CD14-positive monocyte (primary cell): ENCODE measurements at regions not wholly inside any gene's neighbourhood (a gene's known extent, or its start where the extent isn't known, plus 50 kb on each side); places are given as distances from the start of the nearest gene placed in this dataset.
A peak's percentile ranks its signal among the peaks of the same experiment; 100 is the strongest.
"Not testable (repeated sequence)": the region's sequence is repeated elsewhere in the genome, so short reads cannot be mapped to it uniquely, and the experiment has no call there.

Source experiments
- DNase-seq, 3 donors: peaks; one replicate each; pipeline ENCODE4 v3.0.0-alpha.2; 2011 to 2022
- H2AFZ ChIP-seq: 2 replicates; pipeline ENCODE4 v1.6.0; 2012; ENCODE audit warnings: mild to moderate bottlenecking, low read depth, low read length, inconsistent platforms; ENCODE audit not compliant: insufficient read depth, poor library complexity, severe bottlenecking
- H3K27ac ChIP-seq, 2 donors: 1 replicate in 1 of 2; 2 replicates in 1 of 2; pipeline ENCODE4 v1.5.1; 2012 to 2013; ENCODE audit warnings: low read length in 2 of 2, control low read depth in 1 of 2, inconsistent platforms in 1 of 2, low read depth in 1 of 2, mild to moderate bottlenecking in 1 of 2
- H3K27me3 ChIP-seq, 2 donors: one replicate each; pipeline versions ENCODE4 v1.6.0 to v1.6.1; 2011 to 2013; ENCODE audit warnings: low read length in 2 of 2; ENCODE audit not compliant: control insufficient read depth in 2 of 2, insufficient read depth in 2 of 2
- H3K36me3 ChIP-seq, 2 donors: replicated peaks in 1 of 2; 1 replicate in 1 of 2; 2 replicates in 1 of 2; pipeline versions ENCODE4 v1.5.1 to v1.6.1; 2012 to 2013; ENCODE audit warnings: low read length in 2 of 2, control low read depth in 1 of 2, inconsistent platforms in 1 of 2, mild to moderate bottlenecking in 1 of 2; ENCODE audit not compliant: insufficient read depth in 2 of 2, control insufficient read depth in 1 of 2
- H3K4me1 ChIP-seq, 2 donors: 1 replicate in 1 of 2; 2 replicates in 1 of 2; pipeline versions ENCODE4 v1.5.1 to v1.6.1; 2012 to 2013; ENCODE audit warnings: low read length in 2 of 2, control low read depth in 1 of 2, inconsistent platforms in 1 of 2, mild to moderate bottlenecking in 1 of 2, moderate library complexity in 1 of 2; ENCODE audit not compliant: insufficient read depth in 2 of 2, control insufficient read depth in 1 of 2
- H3K4me2 ChIP-seq: replicated peaks from 2 replicates; pipeline ENCODE3; 2012; ENCODE audit warnings: low read length, moderate library complexity, mild to moderate bottlenecking; ENCODE audit not compliant: poor library complexity, severe bottlenecking; ENCODE audit errors: extremely low read depth
- H3K4me3 ChIP-seq, 3 experiments: fragments of 200-600 bp in 1 of 3; sonication (generic) in 1 of 3; replicated peaks in 1 of 3; 1 replicate in 2 of 3; 2 replicates in 1 of 3; pipeline ENCODE4 v1.5.1; 2011 to 2013; ENCODE audit warnings: low read length in 3 of 3, mild to moderate bottlenecking in 3 of 3, control low read depth in 2 of 3, low read depth in 2 of 3, inconsistent platforms in 1 of 3, moderate library complexity in 1 of 3
- H3K79me2 ChIP-seq: 2 replicates; pipeline ENCODE4 v1.6.0; 2012; ENCODE audit warnings: mild to moderate bottlenecking, control low read depth, inconsistent platforms, low read length, moderate library complexity; ENCODE audit not compliant: insufficient read depth
- H3K9ac ChIP-seq: 2 replicates; pipeline ENCODE4 v1.6.0; 2017; ENCODE audit warnings: low read length, mild to moderate bottlenecking; ENCODE audit not compliant: insufficient read depth, poor library complexity, severe bottlenecking
- H3K9me3 ChIP-seq, 2 donors: replicated peaks in 1 of 2; 1 replicate in 1 of 2; 2 replicates in 1 of 2; pipeline versions ENCODE4 v1.5.1 to v1.6.1; 2012 to 2013; ENCODE audit warnings: low read length in 2 of 2, control low read depth in 1 of 2; ENCODE audit not compliant: control insufficient read depth in 1 of 2, insufficient read depth in 1 of 2
- H4K20me1 ChIP-seq: 2 replicates; pipeline ENCODE4 v1.6.0; 2012; ENCODE audit warnings: mild to moderate bottlenecking, low read length, control low read depth, moderate library complexity; ENCODE audit not compliant: insufficient read depth
- H3K27ac Mint-ChIP-seq, 7 donors: one replicate each; pipeline ENCODE4 v1.8.0; 2020; ENCODE audit warnings: mild to moderate bottlenecking in 7 of 7, mixed read lengths in 7 of 7, moderate library complexity in 6 of 7, inconsistent platforms in 2 of 7
- H3K27me3 Mint-ChIP-seq, 3 donors: one replicate each; pipeline ENCODE4 v1.8.0; 2021 to 2022; ENCODE audit warnings: low read depth in 3 of 3, mild to moderate bottlenecking in 3 of 3, mixed read lengths in 3 of 3, moderate library complexity in 3 of 3, inconsistent platforms in 1 of 3
- H3K36me3 Mint-ChIP-seq, 2 donors: one replicate each; pipeline ENCODE4 v1.8.0; 2020; ENCODE audit warnings: mixed read lengths in 2 of 2, inconsistent platforms in 1 of 2, mild to moderate bottlenecking in 1 of 2
- H3K4me1 Mint-ChIP-seq: one replicate; pipeline ENCODE4 v1.8.0; 2020; ENCODE audit warnings: mild to moderate bottlenecking, mixed read lengths
- H3K4me3 Mint-ChIP-seq, 2 donors: one replicate each; pipeline ENCODE4 v1.8.0; 2020; ENCODE audit warnings: mild to moderate bottlenecking in 2 of 2, mixed read lengths in 2 of 2, moderate library complexity in 1 of 2
- H3K9me3 Mint-ChIP-seq, 7 donors: one replicate each; pipeline ENCODE4 v1.8.0; 2020 to 2022; ENCODE audit warnings: mixed read lengths in 7 of 7, mild to moderate bottlenecking in 6 of 7, moderate library complexity in 6 of 7, inconsistent platforms in 2 of 7
- WGBS: methylation state at CpG from one replicate; pipeline ENCODE4 v1.1.5; 2013; ENCODE audit warnings: missing lambda C conversion rate; ENCODE audit not compliant: insufficient coverage; 5-methylcytosine and 5-hydroxymethylcytosine counted together
- intact Hi-C, 2 donors: fragments of 100-400 bp; cut with micrococcal nuclease; formaldehyde crosslinking; loops; one replicate each; pipeline versions ENCODE4 v1.15.0 to v1.15.1; 2023
- TF ChIP-seq, protein P1 (sequence below): fragments of 200-600 bp; IDR thresholded peaks from one replicate; pipeline ENCODE4 v1.8.0; 2022; ENCODE audit warnings: antibody characterized with exemption, mild to moderate bottlenecking

DNA sequence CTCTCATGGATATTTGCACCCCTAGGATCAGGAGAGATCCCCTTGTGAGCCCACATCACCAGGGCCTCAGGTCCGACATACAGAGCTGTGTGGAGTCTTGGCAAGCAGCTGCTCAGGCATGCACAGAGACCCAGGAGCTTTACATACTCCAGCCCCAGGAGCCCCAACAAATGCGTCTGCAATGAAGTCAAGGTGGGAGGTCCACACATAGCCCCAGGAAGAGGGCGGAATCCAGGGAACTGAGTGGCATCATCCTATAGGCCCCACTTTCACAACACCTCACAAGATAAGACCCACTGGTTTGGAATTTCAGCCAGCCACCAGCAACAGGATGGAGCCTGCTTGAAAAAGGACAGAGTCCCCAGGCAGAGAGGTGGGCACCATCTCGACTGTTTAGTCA lies 106.7 kb downstream of the LSMEM1 start:
- peaks cover 0 to 11% of the 10 kb centered on the region in 2 donors for H3K9me3 ChIP-seq
- H3K27ac Mint-ChIP-seq = peak overlapping the region in 1 of 7 donors; percentile 31

DNA sequence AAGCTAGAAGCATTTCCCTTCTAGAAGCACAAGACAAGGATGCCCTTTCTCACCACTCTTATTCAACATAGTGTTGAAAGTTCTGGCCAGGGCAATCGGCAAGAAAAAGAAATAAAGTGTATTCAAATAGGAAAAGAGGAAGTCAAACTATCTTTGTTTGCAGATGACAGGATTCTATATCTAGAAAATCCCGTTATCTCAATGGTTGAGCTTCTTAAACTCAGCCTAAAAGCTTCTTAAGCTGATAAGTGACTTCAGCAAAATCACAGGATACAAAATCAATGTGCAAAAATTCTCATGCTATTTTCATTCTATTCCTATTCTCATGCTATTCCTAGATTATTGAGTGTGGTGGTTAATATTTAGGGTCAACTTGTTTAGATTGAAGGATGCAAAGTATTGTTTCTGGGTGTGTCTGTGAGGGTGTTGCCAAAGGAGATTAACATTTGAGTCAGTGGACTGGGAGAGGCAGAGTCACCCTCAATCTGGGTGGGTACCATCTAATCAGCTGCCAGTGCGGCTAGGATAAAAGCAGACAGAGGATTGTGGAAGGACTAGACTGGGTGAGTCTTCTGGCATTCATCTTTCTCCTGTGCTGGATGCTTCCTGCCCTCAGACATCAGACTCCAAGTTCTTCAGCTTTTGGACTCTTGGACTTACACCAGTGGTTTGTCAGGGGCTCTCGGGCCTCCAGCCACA lies 111.9 kb downstream of the LSMEM1 start:
- H3K4me1 Mint-ChIP-seq, H3K9ac ChIP-seq, H3K27me3 ChIP-seq, intact Hi-C loops, H3K36me3 ChIP-seq, H3K27me3 Mint-ChIP-seq, DNase-seq, H3K9me3 ChIP-seq, H3K36me3 Mint-ChIP-seq, H2AFZ ChIP-seq, H3K79me2 ChIP-seq, H3K27ac ChIP-seq, H3K4me3 ChIP-seq, H4K20me1 ChIP-seq, H3K4me2 ChIP-seq, H3K4me3 Mint-ChIP-seq, H3K27ac Mint-ChIP-seq, H3K4me1 ChIP-seq: not testable (repeated sequence)
- 100% methylated on average over 2 of the region's 4 CpGs for WGBS
- H3K9me3 Mint-ChIP-seq = peaks cover 0 to 12% (median 2%) of the 10 kb centered on the region in 7 donors

More for the DNA sequence above, 106.7 kb downstream of the LSMEM1 start:
- Histone ChIP-seq H3K4me2 (no peak overlapping the region), H3K27ac (no peak overlapping the region), H3K79me2 (no peaks in the 10 kb centered on the region), H3K4me1 (no peaks in the 10 kb centered on the region), H3K9ac (no peak overlapping the region), H3K4me3 (no peak overlapping the region), H4K20me1 (no peaks in the 10 kb centered on the region), H3K36me3 (no peaks in the 10 kb centered on the region), H3K27me3 (no peaks in the 10 kb centered on the region), H2AFZ (no peak overlapping the region)
- TF ChIP-seq, protein P1, sequence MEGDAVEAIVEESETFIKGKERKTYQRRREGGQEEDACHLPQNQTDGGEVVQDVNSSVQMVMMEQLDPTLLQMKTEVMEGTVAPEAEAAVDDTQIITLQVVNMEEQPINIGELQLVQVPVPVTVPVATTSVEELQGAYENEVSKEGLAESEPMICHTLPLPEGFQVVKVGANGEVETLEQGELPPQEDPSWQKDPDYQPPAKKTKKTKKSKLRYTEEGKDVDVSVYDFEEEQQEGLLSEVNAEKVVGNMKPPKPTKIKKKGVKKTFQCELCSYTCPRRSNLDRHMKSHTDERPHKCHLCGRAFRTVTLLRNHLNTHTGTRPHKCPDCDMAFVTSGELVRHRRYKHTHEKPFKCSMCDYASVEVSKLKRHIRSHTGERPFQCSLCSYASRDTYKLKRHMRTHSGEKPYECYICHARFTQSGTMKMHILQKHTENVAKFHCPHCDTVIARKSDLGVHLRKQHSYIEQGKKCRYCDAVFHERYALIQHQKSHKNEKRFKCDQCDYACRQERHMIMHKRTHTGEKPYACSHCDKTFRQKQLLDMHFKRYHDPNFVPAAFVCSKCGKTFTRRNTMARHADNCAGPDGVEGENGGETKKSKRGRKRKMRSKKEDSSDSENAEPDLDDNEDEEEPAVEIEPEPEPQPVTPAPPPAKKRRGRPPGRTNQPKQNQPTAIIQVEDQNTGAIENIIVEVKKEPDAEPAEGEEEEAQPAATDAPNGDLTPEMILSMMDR = no peak
- Mint-ChIP-seq H3K36me3 (no peaks in the 10 kb centered on the region), H3K4me3 (no peak overlapping the region), H3K27me3 (peaks cover 0 to 2% (median 0%) of the 10 kb centered on the region in 3 donors), H3K9me3 (peaks cover 0 to 12% (median 2%) of the 10 kb centered on the region in 7 donors), H3K4me1 (no peaks in the 10 kb centered on the region)
- no peak for DNase-seq
- WGBS = 72% methylated on average over 3 of the region's 4 CpGs
- intact Hi-C loops = no loop called here
